OCI-LY7 (cell line): ENCODE measurements at regions not wholly inside any gene's neighbourhood (a gene's known extent, or its start where the extent isn't known, plus 50 kb on each side); places are given as distances from the start of the nearest gene placed in this dataset.

ENCODE experiments used
- BruUV-seq: library from RNA; stranded (reverse); fragments of 400-500 nt; replicated peaks from 2 replicates; lab custom pipeline; 2021; lab: Mats Ljungman, UMichigan
- CTCF ChIA-PET: fragments of 300-600 bp; sonication (Branson Sonifier 250); formaldehyde crosslinking; loops from one replicate; lab custom pipeline; 2022; ENCODE audit warnings: antibody characterized with exemption; ENCODE audit not compliant: unreplicated experiment; lab: Charles Lee
- POLR2A ChIA-PET: fragments of 300-600 bp; sonication (Branson Sonifier 250); formaldehyde crosslinking; loops from one replicate; lab custom pipeline; 2022; ENCODE audit warnings: antibody characterized with exemption; lab: Charles Lee
- DNase-seq: peaks from one replicate; pipeline ENCODE4 v3.0.0-alpha.2; 2015; ENCODE audit warnings: low spot score
- H2AFZ ChIP-seq: fragments of 200-600 bp; sonication (generic), shearing (Covaris generic); 2 replicates; pipeline ENCODE4 v1.6.1; 2014; ENCODE audit warnings: mild to moderate bottlenecking, antibody characterized with exemption, low read length, moderate library complexity
- H3K27ac ChIP-seq: fragments of 200-600 bp; sonication (generic); 2 replicates; pipeline ENCODE4 v1.5.1; 2014; ENCODE audit warnings: mixed run types, low read depth, mild to moderate bottlenecking, moderate library complexity, low read length, inconsistent platforms; ENCODE audit not compliant: poor library complexity, severe bottlenecking
- H3K36me3 ChIP-seq: fragments of 200-600 bp; sonication (generic); 2 replicates; pipeline ENCODE4 v1.6.1; 2014; ENCODE audit warnings: mild to moderate bottlenecking, antibody characterized with exemption, low read length, moderate library complexity, mixed read lengths; ENCODE audit not compliant: insufficient read depth
- H3K4me1 ChIP-seq: fragments of 200-600 bp; sonication (generic); 2 replicates; pipeline ENCODE4 v1.5.1; 2014; ENCODE audit warnings: mild to moderate bottlenecking, low read length; ENCODE audit not compliant: insufficient read depth, poor library complexity, severe bottlenecking
- H3K4me2 ChIP-seq: fragments of 200-600 bp; sonication (generic); 2 replicates; pipeline ENCODE4 v1.6.1; 2014; ENCODE audit warnings: mild to moderate bottlenecking, low read length
- H3K4me3 ChIP-seq: fragments of 200-600 bp; sonication (generic); 2 replicates; pipeline ENCODE4 v1.5.1; 2014; ENCODE audit warnings: mild to moderate bottlenecking, low read depth, low read length; ENCODE audit not compliant: poor library complexity, severe bottlenecking
- H3K79me2 ChIP-seq: fragments of 200-600 bp; sonication (generic); 2 replicates; pipeline ENCODE4 v1.6.1; 2016; ENCODE audit warnings: low read depth, mild to moderate bottlenecking, low read length, moderate library complexity, mixed read lengths; ENCODE audit not compliant: insufficient read depth
- H3K9me2 ChIP-seq: fragments of 200-600 bp; sonication (generic); 2 replicates; pipeline ENCODE4 v1.6.1; 2016; ENCODE audit warnings: mild to moderate bottlenecking, low read length, mixed read lengths; ENCODE audit not compliant: insufficient read depth
- H3K9me3 ChIP-seq: fragments of 200-600 bp; sonication (generic); 2 replicates; pipeline ENCODE4 v1.6.1; 2014; ENCODE audit warnings: mild to moderate bottlenecking, mixed run types, low read length, mixed read lengths
- H4K20me1 ChIP-seq: fragments of 200-600 bp; sonication (generic); 2 replicates; pipeline ENCODE4 v1.6.1; 2014; ENCODE audit warnings: mild to moderate bottlenecking, antibody characterized with exemption, low read length, moderate library complexity, mixed read lengths; ENCODE audit not compliant: insufficient read depth
- EZH2phosphoT487 ChIP-seq: fragments of 200-600 bp; sonication (generic); IDR thresholded peaks from 2 replicates; pipeline ENCODE4 v1.6.1; 2018; ENCODE audit warnings: low read depth, borderline replicate concordance, mild to moderate bottlenecking, mixed run types, antibody characterized with exemption, low read length, moderate library complexity, mixed read lengths
- intact Hi-C: fragments of 100-400 bp; cut with micrococcal nuclease; formaldehyde crosslinking; loops from one replicate; pipeline ENCODE4 v1.10.0; 2022; ENCODE audit not compliant: unreplicated experiment
- TF ChIP-seq, protein P1 (sequence below): fragments of 200-600 bp; sonication (generic); conservative IDR thresholded peaks from 2 replicates; pipeline ENCODE4 v1.5.1; 2014; ENCODE audit warnings: mild to moderate bottlenecking, antibody characterized with exemption, low read length, moderate library complexity, mixed read lengths

- intact Hi-C loops: no loop called here
- Histone ChIP-seq H2AFZ (no peak overlapping the region), H3K4me2 (no peak overlapping the region), H3K4me3 (no peak overlapping the region), H3K9me3 (no peaks in the 10 kb centered on the region), H4K20me1 (no peaks in the 10 kb centered on the region), H3K27ac (no peak overlapping the region), H3K79me2 (no peaks in the 10 kb centered on the region), H3K36me3 (no peaks in the 10 kb centered on the region), H3K9me2 (no peaks in the 10 kb centered on the region; the same call in 1 of the 2 replicates), H3K4me1 (no peaks in the 10 kb centered on the region)
- TF ChIP-seq, protein P1, sequence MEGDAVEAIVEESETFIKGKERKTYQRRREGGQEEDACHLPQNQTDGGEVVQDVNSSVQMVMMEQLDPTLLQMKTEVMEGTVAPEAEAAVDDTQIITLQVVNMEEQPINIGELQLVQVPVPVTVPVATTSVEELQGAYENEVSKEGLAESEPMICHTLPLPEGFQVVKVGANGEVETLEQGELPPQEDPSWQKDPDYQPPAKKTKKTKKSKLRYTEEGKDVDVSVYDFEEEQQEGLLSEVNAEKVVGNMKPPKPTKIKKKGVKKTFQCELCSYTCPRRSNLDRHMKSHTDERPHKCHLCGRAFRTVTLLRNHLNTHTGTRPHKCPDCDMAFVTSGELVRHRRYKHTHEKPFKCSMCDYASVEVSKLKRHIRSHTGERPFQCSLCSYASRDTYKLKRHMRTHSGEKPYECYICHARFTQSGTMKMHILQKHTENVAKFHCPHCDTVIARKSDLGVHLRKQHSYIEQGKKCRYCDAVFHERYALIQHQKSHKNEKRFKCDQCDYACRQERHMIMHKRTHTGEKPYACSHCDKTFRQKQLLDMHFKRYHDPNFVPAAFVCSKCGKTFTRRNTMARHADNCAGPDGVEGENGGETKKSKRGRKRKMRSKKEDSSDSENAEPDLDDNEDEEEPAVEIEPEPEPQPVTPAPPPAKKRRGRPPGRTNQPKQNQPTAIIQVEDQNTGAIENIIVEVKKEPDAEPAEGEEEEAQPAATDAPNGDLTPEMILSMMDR: no peak
- no peak for TF ChIP-seq EZH2phosphoT487
- ChIA-PET POLR2A (no interaction called here), CTCF (no interaction called here)
- DNase-seq: no peak
- BruUV-seq: no TSS peak
Observed at GRCh38 chr6:96450770-96451130, 70.9 kb upstream of the UFL1 start.

DNA sequence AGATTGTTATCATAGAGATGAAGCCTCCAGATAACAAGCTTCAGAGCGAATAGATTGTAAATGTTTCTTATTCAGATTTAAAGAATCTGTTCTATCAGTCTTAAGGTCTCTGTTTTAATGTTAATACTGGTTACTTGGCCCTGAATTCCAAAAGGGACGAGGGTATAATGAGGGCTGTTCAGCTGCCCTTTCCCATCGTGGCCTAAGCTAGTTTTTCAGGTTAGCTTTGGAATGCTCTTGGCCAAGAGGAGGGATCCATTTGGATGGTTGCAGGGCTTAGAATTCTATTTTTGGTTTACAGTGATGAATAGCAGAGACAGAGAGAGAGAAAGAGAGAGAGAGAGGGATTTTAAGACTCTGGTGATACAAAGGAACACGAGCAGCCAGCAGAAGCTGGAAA is 62.8 kb upstream of the UFL1 start:
- TF ChIP-seq EZH2phosphoT487: no peak
- TF ChIP-seq, protein P1: no peak
- intact Hi-C loops: no loop called here
- H3K9me3 ChIP-seq: no peaks in the 10 kb centered on the region

GRCh38 chr6:96460052-96460700 is 61.4 kb upstream of the UFL1 start:
- H3K9me3 ChIP-seq: no peaks in the 10 kb centered on the region
- intact Hi-C loops: no loop called here
- H3K4me3 ChIP-seq: no peak overlapping the region
- DNase-seq: no peak
- no peaks in the 10 kb centered on the region for H3K9me2 ChIP-seq
- ChIA-PET POLR2A (interaction anchor here (0.5 to 1.1 kb wide), 3 partner anchors 10 to 565 kb away, joined by 3 read pairs; no protein-coding TSS in a partner anchor), CTCF (no interaction called here)
- no peaks in the 10 kb centered on the region for H3K36me3 ChIP-seq
- H4K20me1 ChIP-seq: no peaks in the 10 kb centered on the region
- no peak for TF ChIP-seq EZH2phosphoT487
- TF ChIP-seq, protein P1: no peak
- H2AFZ ChIP-seq: no peak overlapping the region
- H3K27ac ChIP-seq: no peak overlapping the region
- H3K79me2 ChIP-seq: no peaks in the 10 kb centered on the region
- no peak overlapping the region for H3K4me2 ChIP-seq
- no TSS peak for BruUV-seq
- H3K4me1 ChIP-seq: no peaks in the 10 kb centered on the region

More for the DNA sequence above, 62.8 kb upstream of the UFL1 start:
- Histone ChIP-seq H3K9me2 (no peaks in the 10 kb centered on the region), H3K4me1 (no peaks in the 10 kb centered on the region), H3K4me2 (no peak overlapping the region), H4K20me1 (no peaks in the 10 kb centered on the region), H3K4me3 (no peak overlapping the region), H3K27ac (no peak overlapping the region), H2AFZ (no peak overlapping the region), H3K79me2 (no peaks in the 10 kb centered on the region), H3K36me3 (no peaks in the 10 kb centered on the region)
- ChIA-PET CTCF (no interaction called here), POLR2A (interaction anchor here (0.6 to 1.1 kb wide), 3 partner anchors 11 to 233 kb away, joined by 3 to 4 read pairs (median 3); no protein-coding TSS in a partner anchor)
- BruUV-seq: no TSS peak
- no peak for DNase-seq
